CD4-positive, alpha-beta T cell treated with Interleukin-4 for 1 hour (primary cell): ENCODE measurements at regions not wholly inside any gene's neighbourhood (a gene's known extent, or its start where the extent isn't known, plus 50 kb on each side); places are given as distances from the start of the nearest gene placed in this dataset.
"Not testable (repeated sequence)": the region's sequence is repeated elsewhere in the genome, so short reads cannot be mapped to it uniquely, and the experiment has no call there.

Experiments
- DNase-seq, 2 donors: peaks; one replicate each; pipeline ENCODE4 v3.0.0-alpha.2; 2020 to 2022

DNA sequence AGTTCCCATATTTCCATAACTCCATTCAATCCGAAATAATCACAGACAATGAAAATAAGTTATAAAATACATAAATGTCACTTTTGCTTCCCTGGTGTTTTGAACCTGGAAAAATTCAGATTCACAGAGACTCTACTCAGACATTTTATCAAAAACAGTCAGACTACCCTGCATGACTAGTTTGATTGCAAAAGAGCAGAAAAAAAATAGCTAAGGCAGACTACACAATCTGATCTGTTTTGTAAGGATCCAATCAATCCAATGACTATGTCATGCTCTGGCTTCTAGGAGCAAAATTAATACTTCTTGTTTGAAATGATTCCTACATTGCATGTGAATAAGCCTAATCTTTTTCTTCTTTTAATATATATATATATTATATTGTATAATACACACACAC, 1262.6 kb downstream of the EFNA5 start:
- no peak for DNase-seq

DNA sequence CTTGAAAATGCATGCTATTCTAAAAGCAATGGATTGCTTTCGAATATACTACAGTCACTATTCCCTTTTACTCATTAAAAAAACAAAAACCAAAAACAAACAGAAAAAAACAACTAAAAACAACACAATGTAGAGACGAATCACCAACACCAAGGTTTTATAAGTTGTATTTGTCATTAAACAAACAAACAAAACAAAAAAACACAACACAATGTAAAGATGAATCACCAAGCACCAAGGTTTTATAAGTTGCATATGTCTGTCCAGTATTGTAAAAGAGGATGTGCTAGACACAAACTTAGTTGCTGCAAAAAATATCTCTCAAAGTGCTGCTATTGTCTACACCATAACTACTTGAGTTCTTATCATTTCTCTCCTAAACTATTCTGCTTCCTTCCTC, 1269.2 kb downstream of the EFNA5 start:
- DNase-seq, result no peak

DNA sequence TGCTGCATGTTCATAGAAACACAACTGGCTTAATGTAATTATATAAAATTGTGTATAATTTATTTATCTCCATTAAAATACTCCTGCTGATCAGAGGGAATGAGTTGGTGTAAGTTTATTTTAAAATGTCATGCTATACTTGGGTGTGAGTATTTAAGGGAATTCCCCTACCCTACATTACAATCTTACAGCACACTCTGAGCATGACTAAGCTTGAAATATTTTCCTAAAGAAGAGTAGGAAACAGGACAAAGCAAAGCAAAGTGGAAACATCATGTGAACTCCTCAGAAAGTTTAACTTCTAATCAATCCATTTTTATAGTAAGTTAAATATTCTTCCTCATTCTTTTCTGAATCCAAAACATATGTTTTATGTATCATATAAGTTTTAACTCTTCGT, 1271.3 kb downstream of the EFNA5 start:
- DNase-seq, result no peak

DNA sequence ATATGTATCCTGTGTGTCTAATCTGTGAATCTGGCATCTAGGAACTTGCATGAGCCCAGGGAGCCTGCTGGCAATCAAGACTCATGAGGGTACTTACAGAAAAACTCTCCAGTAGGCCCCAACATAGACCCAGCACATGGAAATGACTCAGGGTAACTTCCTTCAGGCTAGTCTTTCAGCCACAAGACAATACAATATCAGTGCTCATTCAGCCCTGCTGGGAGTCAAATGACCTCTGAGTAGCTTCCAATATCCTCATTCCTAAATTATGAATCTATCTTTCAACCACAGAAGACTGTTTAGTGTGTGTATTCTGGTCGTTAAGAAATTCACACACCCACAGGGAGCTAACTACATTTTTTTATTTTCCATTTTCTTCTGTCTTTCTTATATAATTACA, 1273.0 kb downstream of the EFNA5 start:
- DNase-seq, result no peak

DNA sequence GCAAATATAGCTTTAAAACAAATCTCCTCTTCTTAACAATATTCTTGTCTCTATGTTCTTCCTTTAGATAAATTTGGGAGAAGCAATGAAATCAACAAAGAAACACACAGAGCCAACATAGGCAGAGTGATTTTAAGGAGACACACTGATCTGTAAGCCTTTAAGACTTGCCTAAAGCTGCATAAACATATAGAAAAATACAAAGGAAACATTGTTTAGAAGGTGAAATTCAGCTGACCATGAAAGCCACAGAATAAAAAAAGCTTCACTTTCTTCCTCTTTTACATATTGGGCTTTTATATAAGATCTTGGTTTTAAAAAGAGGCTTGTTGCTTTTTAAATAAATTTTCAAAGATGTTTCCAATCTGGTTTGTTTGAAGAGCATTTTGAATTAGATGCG, 1277.5 kb downstream of the EFNA5 start:
- no peak for DNase-seq

DNA sequence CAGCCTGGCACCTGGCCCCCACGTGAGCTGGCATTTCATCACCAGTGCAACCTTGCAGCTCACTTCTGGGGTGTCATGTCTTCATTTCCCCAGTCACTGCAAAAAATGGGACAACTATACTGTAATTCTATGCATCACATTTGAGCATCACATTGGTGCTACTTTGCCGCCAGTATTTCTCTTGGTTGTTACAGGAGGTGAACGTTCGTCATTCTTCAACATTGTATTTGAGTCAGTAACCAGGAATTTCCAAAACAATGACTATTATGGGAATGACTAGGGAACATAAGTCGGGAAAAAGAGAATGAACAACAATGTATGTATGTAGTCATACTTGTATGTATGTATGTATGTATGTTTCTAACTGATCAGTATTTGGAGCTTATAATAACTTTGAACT, 1278.0 kb downstream of the EFNA5 start:
- no peak for DNase-seq

DNA sequence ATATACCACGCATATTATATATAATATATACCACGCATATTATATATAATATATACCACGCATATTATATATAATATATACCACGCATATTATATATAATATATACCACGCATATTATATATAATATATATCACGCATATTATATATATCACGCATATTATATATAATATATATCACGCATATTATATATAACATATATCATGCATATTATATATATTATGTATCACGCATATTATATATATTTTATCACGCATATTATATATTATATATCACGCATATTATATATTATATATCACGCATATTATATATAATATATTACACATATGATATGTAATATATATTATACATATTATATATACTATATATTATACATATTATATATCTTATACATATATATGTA, 1283.0 kb downstream of the EFNA5 start:
- DNase-seq, result not testable (repeated sequence)

DNA sequence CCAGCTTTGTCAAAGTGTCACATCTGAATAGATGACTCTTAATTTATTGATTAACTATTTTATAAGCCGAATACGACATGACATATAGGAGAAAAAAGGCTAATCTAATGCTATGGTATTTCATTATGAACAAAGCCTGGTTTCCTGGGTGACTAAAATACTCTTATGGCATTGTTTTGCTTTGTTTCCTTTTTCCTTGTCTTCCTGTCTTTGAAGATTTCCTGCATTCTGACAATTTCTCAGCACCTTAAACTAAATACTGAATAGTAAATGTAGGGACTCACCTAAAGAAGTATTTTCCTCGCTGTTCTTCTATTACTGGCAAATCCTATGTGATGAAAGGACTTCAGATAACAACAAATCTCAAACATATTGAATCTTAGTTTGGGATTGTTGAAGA, 1284.5 kb downstream of the EFNA5 start:
- no peak for DNase-seq

DNA sequence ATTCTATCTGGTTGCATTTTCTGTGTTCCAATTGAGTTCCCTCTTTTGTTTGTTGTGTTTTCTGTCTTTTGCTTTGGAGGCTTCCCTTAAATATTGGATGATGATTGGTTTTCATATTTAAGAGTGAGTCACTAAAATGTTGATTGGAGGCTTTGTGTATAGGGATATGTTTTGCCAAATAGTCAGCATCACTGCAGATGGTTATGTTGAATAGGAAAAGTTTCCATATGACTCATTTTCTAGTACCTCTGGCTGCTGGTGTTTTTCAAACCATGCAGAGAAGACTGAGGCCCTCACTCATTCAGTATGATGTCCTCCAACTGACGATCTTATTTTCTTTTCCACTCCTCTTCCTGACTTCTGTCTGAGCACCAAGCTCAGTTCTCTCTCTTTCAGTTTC, 1290.0 kb downstream of the EFNA5 start:
- no peak for DNase-seq

DNA sequence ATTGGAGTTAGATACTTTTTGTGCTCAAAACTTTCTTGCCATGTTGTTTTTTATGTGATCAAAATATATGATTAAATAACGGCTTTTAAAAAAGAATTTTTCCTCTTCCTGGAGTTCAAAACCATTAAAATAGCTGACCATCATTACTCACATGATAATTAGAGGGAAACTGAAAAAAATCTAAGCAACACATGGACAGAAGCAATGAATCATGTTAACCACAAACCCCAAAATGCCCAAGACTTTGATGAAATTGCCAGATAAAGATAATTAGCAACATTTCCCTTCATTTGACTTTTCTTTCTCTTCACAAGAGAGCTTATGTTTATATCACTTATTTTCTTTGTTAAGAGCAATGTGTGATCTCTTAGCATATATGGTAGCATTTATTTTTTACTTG, 1294.2 kb downstream of the EFNA5 start:
- no peak for DNase-seq

DNA sequence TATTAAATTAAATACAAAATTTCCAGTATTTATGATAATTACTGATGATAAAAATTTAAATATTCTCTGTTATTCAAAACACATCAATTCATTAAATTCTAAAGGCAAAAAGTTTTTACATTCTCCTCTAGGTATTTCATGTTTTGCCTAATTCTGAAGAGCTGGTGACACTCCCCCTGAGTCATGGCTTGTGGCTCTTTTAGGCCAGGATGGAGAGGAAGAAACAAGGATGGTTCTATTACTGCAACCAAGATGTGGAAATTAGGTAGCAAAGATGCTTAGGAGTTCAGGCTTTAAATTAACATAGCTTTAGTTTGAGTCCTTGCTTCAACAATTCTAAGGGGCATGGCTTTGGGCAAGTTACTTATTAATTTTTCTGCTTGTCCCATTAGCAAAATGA, 1295.8 kb downstream of the EFNA5 start:
- DNase-seq, result no peak

DNA sequence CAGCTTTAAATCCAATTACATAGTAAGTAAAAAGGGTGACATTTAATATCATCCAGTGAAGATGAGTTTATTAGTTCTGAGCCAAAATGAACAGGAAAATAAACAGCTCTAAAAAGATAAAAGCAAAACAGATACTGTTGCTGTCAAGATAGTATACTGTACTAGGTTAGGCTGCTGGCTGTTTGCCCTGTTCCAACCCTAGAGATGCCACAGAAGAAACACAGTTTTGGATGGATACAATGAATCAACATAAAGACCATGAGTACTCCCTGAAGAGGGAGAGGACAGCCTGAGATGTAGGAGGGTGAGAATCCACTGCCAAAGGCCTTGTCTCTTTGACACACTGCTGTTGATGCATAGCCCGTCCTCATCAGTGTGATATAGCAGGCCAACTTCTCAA, 1302.7 kb downstream of the EFNA5 start:
- no peak for DNase-seq

DNA sequence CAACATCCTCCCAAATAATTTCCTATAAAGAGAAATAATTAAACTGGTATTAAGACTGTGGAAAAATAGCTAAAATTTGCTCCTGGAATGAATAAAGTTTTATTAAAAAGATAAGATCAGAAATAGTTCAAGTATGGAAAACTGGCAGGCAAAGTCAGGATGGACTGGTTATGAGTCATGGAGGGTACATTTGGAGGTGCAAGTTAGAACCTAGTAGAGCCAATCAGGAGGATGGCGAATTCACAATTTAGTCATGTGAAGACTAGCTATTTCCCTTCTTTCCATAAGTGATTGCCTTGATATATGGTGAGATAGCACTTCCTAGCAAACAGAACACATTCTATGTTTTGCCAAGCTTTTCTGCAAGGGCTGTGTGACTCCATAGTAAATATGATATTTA, 1303.5 kb downstream of the EFNA5 start:
- DNase-seq, result no peak

DNA sequence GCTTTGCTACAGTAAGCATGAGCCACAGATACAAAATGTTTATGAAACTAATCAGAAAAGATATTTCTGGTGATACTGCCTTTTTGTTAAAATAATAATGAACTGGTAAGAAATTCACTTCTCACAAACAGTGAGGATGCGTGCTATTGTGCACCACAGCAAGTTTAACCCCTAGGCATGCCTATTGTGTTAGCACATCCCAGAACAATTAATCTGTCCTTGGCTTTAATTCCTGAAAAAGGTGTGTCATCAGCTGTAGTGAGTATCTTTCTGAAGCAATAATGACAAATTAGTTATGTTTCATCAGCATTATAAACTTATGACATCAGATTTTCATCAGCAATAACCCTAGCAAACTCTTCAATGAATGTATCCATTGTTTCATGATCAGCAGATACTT, 1307.2 kb downstream of the EFNA5 start:
- no peak for DNase-seq

DNA sequence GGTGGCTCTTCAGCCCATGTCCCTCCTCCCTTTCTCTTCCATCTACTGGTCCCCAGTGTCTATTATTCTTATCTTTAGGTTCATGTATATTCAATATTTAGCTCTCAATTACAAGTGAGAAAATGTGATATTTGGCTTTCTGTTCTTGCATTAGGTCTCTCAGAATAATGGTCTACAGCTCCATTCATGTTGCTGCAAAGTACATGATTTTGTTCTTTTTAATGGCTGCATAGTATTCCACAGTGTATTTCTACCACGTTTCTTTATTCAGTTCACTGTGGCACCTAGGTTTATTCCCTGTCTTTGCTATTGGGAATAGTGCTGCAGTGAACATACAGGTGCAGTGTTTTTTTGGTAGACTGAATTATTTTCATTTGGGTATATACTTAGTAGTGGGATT, 1308.8 kb downstream of the EFNA5 start:
- no peak for DNase-seq

DNA sequence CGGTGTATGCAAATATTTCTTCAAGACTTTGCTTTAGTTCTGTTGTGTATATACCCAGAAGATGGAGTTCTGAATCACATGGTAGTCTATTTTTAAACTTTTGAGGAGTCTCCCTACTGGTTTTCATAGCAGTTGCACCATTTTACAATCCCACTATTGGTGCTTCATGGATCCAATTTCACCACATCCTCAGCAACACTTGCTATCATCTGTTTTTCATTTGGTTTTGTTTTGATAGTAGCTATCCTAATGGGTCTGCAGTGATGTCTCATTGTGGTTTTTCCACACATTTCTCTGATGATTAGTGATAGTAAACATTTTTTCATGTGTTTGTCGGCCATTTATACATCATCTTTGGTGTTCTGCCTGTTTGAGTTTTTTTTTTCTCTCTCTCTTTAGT, 1339.3 kb downstream of the EFNA5 start:
- DNase-seq, result no peak

DNA sequence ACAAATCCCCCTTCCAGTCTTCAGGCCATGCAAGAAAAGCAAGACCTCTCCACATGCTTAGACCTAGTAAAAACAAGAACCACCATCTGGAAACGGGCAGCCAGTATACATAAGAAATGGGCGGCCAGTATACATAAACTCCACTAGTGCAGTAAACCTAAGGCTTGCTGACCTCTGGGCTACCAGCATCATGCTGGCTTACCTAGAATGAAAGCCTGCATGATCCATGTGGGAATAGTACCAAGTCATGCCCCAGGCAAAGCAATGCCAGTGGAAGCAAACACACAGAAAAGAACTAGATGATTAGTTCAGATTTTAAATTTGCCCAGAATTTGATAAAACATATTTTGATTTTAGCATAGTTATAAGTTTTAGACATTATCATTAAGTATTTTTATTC, 1346.4 kb downstream of the EFNA5 start:
- DNase-seq, result no peak

DNA sequence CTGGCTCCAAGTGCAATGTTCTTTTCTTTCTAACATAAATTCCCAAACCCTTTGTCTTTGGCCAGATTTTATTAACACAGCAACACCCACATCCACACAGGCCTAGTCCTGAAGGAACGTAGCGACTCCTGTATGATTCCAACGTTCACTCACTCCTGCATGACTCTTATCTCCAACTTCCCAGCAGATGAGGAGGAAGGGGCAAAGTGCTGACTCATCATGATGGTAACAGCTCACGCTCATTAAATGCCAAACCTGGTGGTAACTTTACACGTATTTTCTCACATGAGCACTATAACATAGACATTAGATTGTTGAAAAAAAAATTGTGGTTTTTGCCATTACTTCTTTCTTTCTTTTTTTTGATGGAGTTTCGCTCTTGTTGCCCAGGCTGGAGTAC, 1349.5 kb downstream of the EFNA5 start:
- no peak for DNase-seq

DNA sequence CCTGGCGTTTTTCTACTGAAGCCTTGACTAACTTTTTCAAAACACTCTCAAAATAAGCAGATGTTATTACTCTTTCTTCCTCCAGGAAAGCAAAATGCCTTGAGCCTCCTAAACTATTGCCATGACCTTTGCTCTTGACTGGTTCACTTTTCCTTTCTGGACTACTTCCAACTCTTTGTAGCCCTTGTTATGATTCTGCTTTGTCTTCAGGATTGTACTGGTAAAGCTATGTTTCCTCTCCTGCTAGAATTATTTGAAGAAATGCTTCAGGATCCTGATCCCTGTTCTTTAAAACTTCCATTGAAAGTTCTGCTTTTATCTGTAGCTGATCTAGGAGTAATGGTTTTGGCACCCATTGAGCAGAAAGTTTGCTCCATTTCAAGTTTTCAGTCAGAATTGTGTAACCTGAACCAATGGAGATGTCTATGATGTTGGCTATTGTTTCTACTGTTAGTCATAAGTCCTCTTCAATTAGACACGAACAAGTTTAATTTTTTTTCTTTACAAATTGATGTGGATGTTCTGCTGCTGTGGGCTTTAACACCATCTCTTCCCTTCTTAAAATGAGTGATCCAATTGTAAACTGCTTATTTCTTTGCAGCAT, 1356.4 kb downstream of the EFNA5 start:
- DNase-seq, result no peak

DNA sequence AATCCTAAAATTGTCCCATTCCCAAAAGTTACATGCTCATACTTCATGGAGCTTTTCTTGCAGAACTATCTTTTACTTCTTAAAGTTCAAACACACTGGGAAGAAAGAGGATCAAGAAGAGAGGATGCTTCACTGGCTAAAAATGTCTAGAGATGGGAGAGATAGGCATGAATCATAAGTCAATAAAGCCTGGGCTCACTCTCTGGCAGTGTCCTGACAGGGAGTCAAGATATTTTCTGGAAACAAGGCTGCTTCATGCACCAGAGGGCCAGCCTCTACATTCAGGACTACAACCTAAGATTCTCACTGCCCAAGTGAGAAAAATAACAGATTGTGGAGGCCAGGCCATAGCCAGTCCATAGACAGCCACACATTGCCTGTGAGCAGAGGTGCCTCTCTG, 1358.4 kb downstream of the EFNA5 start:
- no peak for DNase-seq

DNA sequence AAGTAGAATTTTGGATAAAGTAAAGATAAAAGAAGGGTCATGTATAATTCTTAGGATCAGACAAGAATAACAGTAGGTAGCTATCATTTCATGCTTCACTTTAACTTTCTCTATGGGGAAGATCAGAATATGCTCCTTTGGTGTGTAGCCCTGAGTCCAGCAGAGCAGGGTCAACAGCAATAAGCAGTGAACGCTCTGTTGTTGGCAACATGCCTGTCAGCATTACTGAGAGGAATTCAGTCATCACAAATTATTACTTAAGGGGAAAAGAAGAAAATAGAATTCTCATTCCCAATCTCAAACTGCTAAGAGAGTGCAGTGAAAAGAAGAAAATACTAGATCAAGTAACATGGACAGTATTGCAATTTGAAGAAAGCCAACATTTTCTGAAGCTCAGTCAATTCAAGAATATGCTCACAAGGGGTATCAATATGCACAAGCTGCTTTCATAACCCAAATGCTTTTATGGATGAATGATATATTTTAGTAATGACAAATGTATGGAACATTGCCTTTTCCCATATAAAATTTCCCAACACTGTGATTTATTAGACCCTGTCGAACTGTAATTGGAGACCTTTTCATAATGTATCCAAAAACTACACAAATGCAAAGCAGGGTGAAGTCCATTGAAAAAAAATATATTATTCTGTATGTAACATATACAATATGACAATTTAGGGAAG, 1359.4 kb downstream of the EFNA5 start:
- no peak for DNase-seq

DNA sequence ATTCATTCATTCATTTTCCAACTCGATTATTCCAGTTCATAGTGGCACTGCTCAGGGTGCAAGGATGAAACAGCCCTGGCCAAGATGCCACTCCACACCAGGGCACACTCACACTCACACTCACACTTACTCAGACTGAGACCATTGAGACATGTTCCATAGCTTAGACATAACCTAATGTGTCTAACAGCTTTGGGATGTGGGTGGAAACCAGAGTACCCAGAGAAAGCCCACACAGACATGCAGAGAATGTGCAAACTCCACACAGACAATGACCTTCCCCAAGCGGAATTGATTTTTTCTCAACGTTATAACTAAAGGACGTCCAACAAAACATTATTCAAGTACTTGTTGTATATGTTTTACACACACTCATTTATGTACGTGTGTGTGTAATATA, 1363.5 kb downstream of the EFNA5 start:
- no peak for DNase-seq

DNA sequence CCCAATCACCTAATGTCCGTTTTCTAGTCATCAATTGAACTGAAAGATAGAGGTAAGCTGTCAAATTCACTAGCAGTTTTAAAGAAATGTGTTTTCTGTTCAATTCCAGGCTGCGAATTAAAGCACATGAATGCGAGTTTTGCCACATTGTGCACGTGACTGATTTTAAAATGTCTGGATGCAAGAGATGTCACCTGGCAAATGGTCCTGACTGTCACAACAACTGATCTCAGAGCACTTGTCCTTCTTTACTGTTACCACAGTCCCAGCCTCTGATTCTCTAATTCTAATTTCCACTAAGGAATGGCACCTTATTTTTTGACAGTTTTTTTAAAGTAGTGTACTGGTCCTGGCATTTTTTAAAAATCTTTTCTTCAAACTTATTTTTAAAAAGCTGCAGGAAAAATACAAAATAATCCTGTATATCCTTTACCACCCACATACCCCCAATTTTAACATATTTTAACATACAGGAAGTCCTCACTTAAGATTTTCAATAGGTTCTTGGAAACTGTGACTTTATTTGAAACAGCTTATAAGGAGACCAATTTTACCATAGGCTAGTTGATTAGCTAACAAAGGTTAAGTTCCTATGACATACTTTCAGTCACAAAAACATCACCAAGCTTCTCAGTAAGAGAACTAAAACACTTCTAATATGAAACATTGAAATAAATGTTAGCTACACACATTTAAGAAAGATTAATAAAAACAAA, 1364.3 kb downstream of the EFNA5 start:
- DNase-seq, result no peak

DNA sequence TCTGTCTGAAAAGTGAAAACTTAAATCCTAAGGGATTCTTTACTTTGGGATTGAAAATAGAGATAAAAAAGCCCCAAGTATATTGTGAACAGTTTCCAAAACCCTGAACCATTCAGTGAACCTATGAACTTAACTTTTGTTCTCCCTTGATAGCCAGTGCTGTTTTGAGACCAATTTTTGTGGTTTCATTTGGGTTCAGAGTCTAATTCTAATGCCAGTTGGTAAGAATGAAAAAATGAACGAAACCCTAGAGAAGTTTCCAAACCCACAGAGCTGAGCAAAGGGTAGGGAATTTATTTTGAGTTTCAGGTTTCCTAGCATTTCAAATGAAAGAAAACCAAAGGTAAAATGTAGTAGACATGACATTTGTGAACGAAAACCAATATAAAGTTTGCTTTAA, 1366.8 kb downstream of the EFNA5 start:
- DNase-seq, result no peak

DNA sequence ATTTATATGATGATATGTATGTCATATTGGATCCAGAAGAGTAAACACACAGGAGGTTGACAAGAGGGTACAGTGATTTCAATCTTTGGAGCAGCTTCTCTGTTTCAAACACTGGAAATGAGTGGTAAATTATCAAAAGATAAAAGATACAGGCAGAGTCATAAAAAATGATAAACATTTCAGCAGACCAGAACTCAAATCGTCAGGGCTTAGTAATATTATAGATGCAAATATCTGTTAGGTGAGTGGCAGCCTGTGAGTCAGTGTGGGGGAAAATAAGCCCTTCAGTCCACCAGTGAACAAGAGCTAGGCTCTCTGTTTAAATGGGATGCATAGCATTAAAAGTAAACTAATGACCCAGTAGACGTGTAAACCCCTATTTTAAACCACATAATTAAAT, 1378.1 kb downstream of the EFNA5 start:
- no peak for DNase-seq
